HL-60 (cell line): ENCODE measurements at regions not wholly inside any gene's neighbourhood (a gene's known extent, or its start where the extent isn't known, plus 50 kb on each side); places are given as distances from the start of the nearest gene placed in this dataset.

Source experiments
- DNase-seq, 2 experiments: peaks; one replicate each; pipeline ENCODE4 v3.0.0-alpha.2; 2010 to 2020; ENCODE audit warnings: low read depth in 1 of 2, low spot score in 1 of 2
- H3K27ac ChIP-seq: fragments of 250-450 bp; sonication (Bioruptor Pico); replicated peaks from 2 replicates; pipeline ENCODE4 v1.5.1; 2020; ENCODE audit warnings: mild to moderate bottlenecking, moderate library complexity
- H3K27me3 ChIP-seq: fragments of 250-450 bp; sonication (Bioruptor Pico); 2 replicates; pipeline ENCODE4 v1.5.1; 2021; ENCODE audit warnings: mild to moderate bottlenecking, moderate library complexity; ENCODE audit not compliant: insufficient read depth, poor library complexity, severe bottlenecking
- H3K4me3 ChIP-seq: replicated peaks from 2 replicates; pipeline ENCODE4 v1.5.1; 2011; ENCODE audit warnings: mild to moderate bottlenecking, control low read depth, low read length; ENCODE audit not compliant: insufficient read depth
- GABPA ChIP-seq: IDR thresholded peaks from 2 replicates; pipeline ENCODE4 v1.6.1; 2012; ENCODE audit warnings: low read depth
- POLR2AphosphoS5 ChIP-seq: IDR thresholded peaks from 2 replicates; pipeline ENCODE4 v1.6.1; 2012; ENCODE audit warnings: low read depth
- REST ChIP-seq: IDR thresholded peaks from 2 replicates; pipeline ENCODE4 v1.6.1; 2012; ENCODE audit warnings: low read depth; ENCODE audit not compliant: insufficient replicate concordance
- SPI1 ChIP-seq: IDR thresholded peaks from 2 replicates; pipeline ENCODE4 v1.6.1; 2012; ENCODE audit warnings: low read depth, mild to moderate bottlenecking, borderline replicate concordance
- TF ChIP-seq, protein P1 (sequence below): IDR thresholded peaks from one replicate; pipeline ENCODE4 v1.5.1; 2011; ENCODE audit warnings: low read length, control low read depth, inconsistent platforms; ENCODE audit not compliant: insufficient read depth

- no peak overlapping the region for H3K4me3 ChIP-seq
- no peak overlapping the region for H3K27ac ChIP-seq
- no peaks in the 10 kb centered on the region for H3K27me3 ChIP-seq
- DNase-seq = no peak
- TF ChIP-seq GABPA (no peak), POLR2AphosphoS5 (no peak), SPI1 (no peak), REST (no peak)
- TF ChIP-seq, protein P1, sequence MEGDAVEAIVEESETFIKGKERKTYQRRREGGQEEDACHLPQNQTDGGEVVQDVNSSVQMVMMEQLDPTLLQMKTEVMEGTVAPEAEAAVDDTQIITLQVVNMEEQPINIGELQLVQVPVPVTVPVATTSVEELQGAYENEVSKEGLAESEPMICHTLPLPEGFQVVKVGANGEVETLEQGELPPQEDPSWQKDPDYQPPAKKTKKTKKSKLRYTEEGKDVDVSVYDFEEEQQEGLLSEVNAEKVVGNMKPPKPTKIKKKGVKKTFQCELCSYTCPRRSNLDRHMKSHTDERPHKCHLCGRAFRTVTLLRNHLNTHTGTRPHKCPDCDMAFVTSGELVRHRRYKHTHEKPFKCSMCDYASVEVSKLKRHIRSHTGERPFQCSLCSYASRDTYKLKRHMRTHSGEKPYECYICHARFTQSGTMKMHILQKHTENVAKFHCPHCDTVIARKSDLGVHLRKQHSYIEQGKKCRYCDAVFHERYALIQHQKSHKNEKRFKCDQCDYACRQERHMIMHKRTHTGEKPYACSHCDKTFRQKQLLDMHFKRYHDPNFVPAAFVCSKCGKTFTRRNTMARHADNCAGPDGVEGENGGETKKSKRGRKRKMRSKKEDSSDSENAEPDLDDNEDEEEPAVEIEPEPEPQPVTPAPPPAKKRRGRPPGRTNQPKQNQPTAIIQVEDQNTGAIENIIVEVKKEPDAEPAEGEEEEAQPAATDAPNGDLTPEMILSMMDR = no peak
These were observed 769.7 kb upstream of the GRM7 start for GRCh38 chr3:6091262-6091661.

GRCh38 chr3:6095006-6095405, 765.9 kb upstream of the GRM7 start:
- TF ChIP-seq POLR2AphosphoS5 (no peak), SPI1 (no peak)
- Histone ChIP-seq H3K4me3 (no peak overlapping the region), H3K27me3 (no peaks in the 10 kb centered on the region), H3K27ac (no peak overlapping the region)
- DNase-seq = no peak

DNA sequence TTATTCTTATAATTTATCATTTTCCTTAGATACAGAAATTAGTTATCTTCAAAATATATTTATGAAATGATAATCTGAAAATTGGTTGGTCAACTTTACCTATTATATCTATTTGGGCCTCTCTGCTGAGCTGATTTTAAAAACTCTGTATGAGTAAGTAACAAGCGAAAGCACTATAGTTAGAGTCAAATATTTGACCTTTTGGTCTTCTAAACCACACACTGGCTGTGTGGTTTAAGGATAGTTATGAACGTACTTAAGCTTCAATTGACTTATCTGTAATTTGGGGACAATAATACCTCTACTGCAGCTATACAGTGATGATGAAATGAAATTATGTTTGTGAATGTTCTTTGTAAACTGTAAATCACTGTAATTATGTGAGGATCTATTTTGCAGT, 763.9 kb upstream of the GRM7 start:
- H3K27me3 ChIP-seq = no peaks in the 10 kb centered on the region
- TF ChIP-seq SPI1 = no peak
- TF ChIP-seq REST = no peak
- no peak for TF ChIP-seq GABPA
- no peak for TF ChIP-seq POLR2AphosphoS5
- TF ChIP-seq, protein P1 = no peak
- DNase-seq = no peak
- no peak overlapping the region for H3K4me3 ChIP-seq
- no peak overlapping the region for H3K27ac ChIP-seq

GRCh38 chr3:6097556-6097955, 763.4 kb upstream of the GRM7 start:
- Histone ChIP-seq H3K4me3 (no peak overlapping the region), H3K27me3 (no peaks in the 10 kb centered on the region), H3K27ac (no peak overlapping the region)
- no peak for TF ChIP-seq REST
- TF ChIP-seq SPI1 = no peak
- TF ChIP-seq POLR2AphosphoS5 = no peak
- TF ChIP-seq, protein P1 = no peak
- TF ChIP-seq GABPA = no peak
- DNase-seq = no peak
